ENCODE measurements at regions not wholly inside any gene's neighbourhood (a gene's known extent, or its start where the extent isn't known, plus 50 kb on each side); places are given as distances from the start of the nearest gene placed in this dataset.

DNA sequence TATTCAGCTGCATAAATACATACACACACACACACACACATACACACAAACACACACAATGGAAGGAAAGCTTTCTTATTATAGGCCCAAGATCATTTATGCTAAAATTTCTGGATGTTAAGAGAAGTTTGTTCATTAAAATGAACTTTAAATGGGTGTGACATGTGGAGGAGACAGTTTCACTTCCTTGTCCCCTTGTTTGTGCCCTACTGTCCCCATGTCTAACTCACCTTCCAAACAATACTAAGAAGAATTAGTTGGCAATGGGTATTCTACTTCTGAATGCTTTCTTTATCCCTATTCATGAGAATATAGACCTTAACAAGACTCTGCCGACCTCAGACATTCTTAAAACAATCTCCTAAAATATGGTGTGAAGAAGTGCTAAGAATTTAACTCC, 63.5 kb upstream of the NRIP1 start:
- TF ChIP-seq CTCF (conservative IDR thresholded peaks at IDR 0.05; ENCODE audit: low read length) (no peak), EZH2phosphoT487 (IDR thresholded peaks at IDR 0.05; ENCODE audit: borderline replicate concordance, low read depth, low read length) (no peak)

Measured in OCI-LY7 (cell line).